Thyroid gland (tissue), 4 donors: ENCODE measurements at regions not wholly inside any gene's neighbourhood (a gene's known extent, or its start where the extent isn't known, plus 50 kb on each side); places are given as distances from the start of the nearest gene placed in this dataset.

ENCODE experiments used
- DNase-seq, 2 donors: peaks; one replicate each; pipeline ENCODE4 v3.0.0-alpha.2; 2019
- H3K27ac ChIP-seq, 3 donors: fragments of 200-600 bp; sonication (generic); 1 replicate in 2 of 3; 2 replicates in 1 of 3; pipeline ENCODE4 v1.5.1; 2016 to 2019; ENCODE audit warnings: mild to moderate bottlenecking in 1 of 3, moderate library complexity in 1 of 3
- H3K27me3 ChIP-seq: fragments of 200-600 bp; sonication (generic); one replicate; pipeline ENCODE4 v1.5.1; 2019
- H3K36me3 ChIP-seq, 2 donors: fragments of 200-600 bp; sonication (generic); one replicate each; pipeline ENCODE4 v1.5.1; 2016 to 2019
- H3K4me1 ChIP-seq, 2 donors: fragments of 200-600 bp; sonication (generic); one replicate each; pipeline ENCODE4 v1.5.1; 2017 to 2019
- H3K4me3 ChIP-seq, 3 donors: fragments of 200-600 bp; sonication (generic); replicated peaks in 1 of 3; 1 replicate in 2 of 3; 2 replicates in 1 of 3; pipeline ENCODE4 v1.5.1; 2016; ENCODE audit warnings: mild to moderate bottlenecking in 1 of 3
- H3K9me3 ChIP-seq: fragments of 200-600 bp; sonication (generic); one replicate; pipeline ENCODE4 v1.5.1; 2017
- POLR2A ChIP-seq, 2 donors: fragments of 450-650 bp; IDR thresholded peaks; one replicate each; pipeline ENCODE4 v1.6.1; 2017; ENCODE audit warnings: antibody characterized with exemption in 2 of 2, mild to moderate bottlenecking in 2 of 2, moderate library complexity in 1 of 2
- WGBS, 2 donors: methylation state at CpG; one replicate each; pipeline ENCODE4 v1.1.5; 2017; 5-methylcytosine and 5-hydroxymethylcytosine counted together
- intact Hi-C: fragments of 100-400 bp; cut with DNase I; formaldehyde crosslinking; loops from one replicate; pipeline ENCODE4 v1.15.1; 2023
- TF ChIP-seq, protein P1 (sequence below), 6 experiments: fragments of 200-600 bp in 3 of 6; fragments of 450-650 bp in 3 of 6; sonication (generic) in 3 of 6; IDR thresholded peaks; one replicate each; pipeline ENCODE4 v1.5.1; 2016 to 2019; ENCODE audit warnings: antibody characterized with exemption in 6 of 6, mild to moderate bottlenecking in 2 of 6, inconsistent platforms in 1 of 6, moderate library complexity in 1 of 6

DNA sequence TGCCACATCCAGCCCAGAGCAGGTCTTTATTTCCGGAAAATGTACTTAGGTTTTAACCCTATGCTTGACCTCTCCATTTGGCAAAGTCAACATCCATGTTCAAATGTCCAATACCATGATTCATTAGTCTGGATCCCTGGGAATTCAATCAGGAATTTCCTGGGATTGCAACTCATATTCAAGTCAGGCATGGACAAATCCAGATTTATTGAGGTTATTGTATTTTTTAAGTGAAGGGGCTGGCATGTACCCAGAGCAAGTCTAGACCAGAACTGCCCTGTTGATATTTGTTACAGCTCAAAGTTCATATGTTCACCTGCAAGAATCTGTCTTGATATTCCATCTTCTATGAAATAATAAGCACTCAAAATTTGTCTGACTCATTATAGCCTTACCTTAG, 521.1 kb downstream of the ADGRL2 start:
- H3K4me1 ChIP-seq: no peaks in the 10 kb centered on the region
- no peaks in the 10 kb centered on the region for H3K9me3 ChIP-seq
- intact Hi-C loops: no loop called here
- 86 to 91% methylated on average over 1 of the region's 1 CpG for WGBS, 2 donors
- no peak overlapping the region for H3K4me3 ChIP-seq
- no peaks in the 10 kb centered on the region for H3K27me3 ChIP-seq
- no peak overlapping the region for H3K27ac ChIP-seq
- TF ChIP-seq POLR2A (IDR thresholded peaks at IDR 0.05): no peak
- TF ChIP-seq, protein P1, sequence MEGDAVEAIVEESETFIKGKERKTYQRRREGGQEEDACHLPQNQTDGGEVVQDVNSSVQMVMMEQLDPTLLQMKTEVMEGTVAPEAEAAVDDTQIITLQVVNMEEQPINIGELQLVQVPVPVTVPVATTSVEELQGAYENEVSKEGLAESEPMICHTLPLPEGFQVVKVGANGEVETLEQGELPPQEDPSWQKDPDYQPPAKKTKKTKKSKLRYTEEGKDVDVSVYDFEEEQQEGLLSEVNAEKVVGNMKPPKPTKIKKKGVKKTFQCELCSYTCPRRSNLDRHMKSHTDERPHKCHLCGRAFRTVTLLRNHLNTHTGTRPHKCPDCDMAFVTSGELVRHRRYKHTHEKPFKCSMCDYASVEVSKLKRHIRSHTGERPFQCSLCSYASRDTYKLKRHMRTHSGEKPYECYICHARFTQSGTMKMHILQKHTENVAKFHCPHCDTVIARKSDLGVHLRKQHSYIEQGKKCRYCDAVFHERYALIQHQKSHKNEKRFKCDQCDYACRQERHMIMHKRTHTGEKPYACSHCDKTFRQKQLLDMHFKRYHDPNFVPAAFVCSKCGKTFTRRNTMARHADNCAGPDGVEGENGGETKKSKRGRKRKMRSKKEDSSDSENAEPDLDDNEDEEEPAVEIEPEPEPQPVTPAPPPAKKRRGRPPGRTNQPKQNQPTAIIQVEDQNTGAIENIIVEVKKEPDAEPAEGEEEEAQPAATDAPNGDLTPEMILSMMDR (IDR thresholded peaks at IDR 0.05): no peak
- H3K36me3 ChIP-seq: no peaks in the 10 kb centered on the region
- DNase-seq: no peak

DNA sequence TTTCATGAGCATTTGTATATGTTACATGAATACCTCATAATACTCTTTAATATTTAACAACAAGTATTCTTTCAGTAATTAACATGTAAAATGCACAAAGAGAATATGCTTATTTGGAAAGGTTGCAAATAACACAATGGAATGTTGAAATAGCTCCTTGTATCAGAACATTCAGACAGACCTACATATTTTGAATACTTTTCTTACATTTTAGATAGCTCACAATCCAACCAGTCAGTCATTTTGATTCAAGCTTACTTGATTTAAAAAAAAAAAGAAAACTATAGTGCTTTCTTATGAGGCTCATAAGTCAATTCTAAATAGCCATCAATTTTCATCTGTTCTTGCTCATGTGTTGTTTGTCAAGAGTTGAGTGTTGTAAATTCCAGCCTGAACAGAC, 518.8 kb downstream of the ADGRL2 start:
- no peak for DNase-seq
- no peaks in the 10 kb centered on the region for H3K4me1 ChIP-seq
- no peak overlapping the region for H3K4me3 ChIP-seq
- H3K27ac ChIP-seq: no peak overlapping the region
- H3K36me3 ChIP-seq: no peaks in the 10 kb centered on the region
- H3K27me3 ChIP-seq: no peaks in the 10 kb centered on the region
- TF ChIP-seq, protein P1 (IDR thresholded peaks at IDR 0.05): no peak
- TF ChIP-seq POLR2A (IDR thresholded peaks at IDR 0.05): no peak
- intact Hi-C loops: no loop called here
- H3K9me3 ChIP-seq: no peaks in the 10 kb centered on the region

DNA sequence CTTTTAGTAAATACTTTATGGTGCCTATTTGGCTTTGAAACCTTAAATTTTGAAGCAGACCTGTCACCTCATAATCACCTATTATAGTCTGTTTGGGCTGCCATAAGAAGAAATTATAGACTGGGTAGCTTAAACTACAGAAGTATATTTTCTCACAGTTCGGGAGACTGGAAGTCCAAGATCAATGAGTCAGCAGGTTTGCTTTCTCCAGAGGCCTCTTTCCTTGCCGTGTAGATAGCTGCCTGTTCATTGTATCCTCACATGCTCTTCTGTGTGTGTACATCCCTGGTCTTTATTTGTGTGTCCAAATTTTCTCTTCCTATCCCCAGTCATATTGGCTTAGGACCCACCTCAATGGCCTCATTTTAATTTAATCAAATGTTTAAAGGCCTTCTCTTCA, 518.2 kb downstream of the ADGRL2 start:
- 80 to 91% methylated on average over 2 of the region's 2 CpGs for WGBS, 2 donors
- intact Hi-C loops: no loop called here
- Histone ChIP-seq H3K27me3 (no peaks in the 10 kb centered on the region), H3K4me1 (no peaks in the 10 kb centered on the region), H3K9me3 (no peaks in the 10 kb centered on the region), H3K4me3 (no peak overlapping the region), H3K36me3 (no peaks in the 10 kb centered on the region), H3K27ac (no peak overlapping the region)
- TF ChIP-seq, protein P1 (IDR thresholded peaks at IDR 0.05): no peak
- no peak for TF ChIP-seq POLR2A (IDR thresholded peaks at IDR 0.05)
- no peak for DNase-seq

DNA sequence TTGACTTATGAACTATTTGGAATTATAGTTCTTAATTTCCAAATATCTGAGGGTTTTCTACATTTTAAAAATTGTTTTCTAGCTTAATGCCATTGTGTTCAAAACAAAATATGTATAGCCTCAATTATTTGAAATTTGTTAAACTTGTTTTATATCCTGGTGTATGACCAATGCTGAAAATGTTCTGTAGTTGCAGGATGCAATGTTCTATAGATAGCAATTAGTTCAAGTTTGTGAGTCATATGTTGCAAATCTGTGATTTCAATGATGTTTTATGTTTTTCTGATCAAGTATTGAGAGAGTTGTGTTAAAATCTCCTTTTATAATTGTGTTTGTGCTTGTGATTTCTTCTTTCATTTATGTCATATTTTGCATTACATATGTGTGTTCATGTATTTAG, 517.5 kb downstream of the ADGRL2 start:
- Histone ChIP-seq H3K36me3 (no peaks in the 10 kb centered on the region), H3K27ac (no peak overlapping the region), H3K27me3 (no peaks in the 10 kb centered on the region), H3K4me1 (no peaks in the 10 kb centered on the region), H3K9me3 (no peaks in the 10 kb centered on the region), H3K4me3 (no peak overlapping the region)
- DNase-seq: no peak
- intact Hi-C loops: no loop called here
- TF ChIP-seq POLR2A (IDR thresholded peaks at IDR 0.05): no peak
- TF ChIP-seq, protein P1 (IDR thresholded peaks at IDR 0.05): no peak

DNA sequence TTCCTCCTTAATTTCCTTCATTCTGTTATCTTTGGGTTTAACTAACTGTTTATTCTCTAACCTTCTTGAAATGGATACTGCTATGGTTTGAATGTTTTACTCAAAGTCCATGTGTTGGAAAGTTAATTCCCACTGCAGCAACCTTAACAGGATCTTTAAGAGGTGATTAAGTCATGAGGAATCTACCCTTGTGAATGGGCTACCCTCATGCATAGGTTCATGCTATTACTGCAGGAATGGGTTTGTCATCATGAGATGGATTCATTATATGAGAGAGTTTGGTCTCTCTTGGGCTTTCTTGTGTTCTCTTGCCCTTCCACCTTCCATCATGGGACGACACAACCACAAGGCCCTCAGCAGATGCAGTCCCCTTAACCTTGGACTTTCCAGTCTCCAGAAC, 516.9 kb downstream of the ADGRL2 start:
- DNase-seq: no peak
- TF ChIP-seq, protein P1 (IDR thresholded peaks at IDR 0.05): no peak
- TF ChIP-seq POLR2A (IDR thresholded peaks at IDR 0.05): no peak
- Histone ChIP-seq H3K36me3 (no peaks in the 10 kb centered on the region), H3K4me1 (no peaks in the 10 kb centered on the region), H3K27me3 (no peaks in the 10 kb centered on the region), H3K9me3 (no peaks in the 10 kb centered on the region), H3K27ac (no peak overlapping the region), H3K4me3 (no peak overlapping the region)
- WGBS, 2 donors: 95 to 97% methylated on average over 1 of the region's 1 CpG
- intact Hi-C loops: no loop called here
